ENCODE measurements at regions not wholly inside any gene's neighbourhood (a gene's known extent, or its start where the extent isn't known, plus 50 kb on each side); places are given as distances from the start of the nearest gene placed in this dataset.

- peaks cover 34% of the 10 kb centered on the region for H3K27me3 ChIP-seq (ENCODE audit: low read length)
- POLR2A ChIA-PET (ENCODE audit: unreplicated experiment) = no interaction called here
- H3K9me3 ChIP-seq (ENCODE audit: low read length) = no peaks in the 10 kb centered on the region
- H3K9ac ChIP-seq (ENCODE audit: low read length) = no peak overlapping the region
- H2AFZ ChIP-seq (ENCODE audit: low read length) = no peak overlapping the region
- BruUV-seq (replicated peaks) = no TSS peak
- H3K4me1 ChIP-seq (ENCODE audit: insufficient read depth, low read length) = no peaks in the 10 kb centered on the region
- TF ChIP-seq EZH2phosphoT487 (IDR thresholded peaks at IDR 0.05; ENCODE audit: borderline replicate concordance, low read length) (no peak), EZH2 (IDR thresholded peaks at IDR 0.05; ENCODE audit: low read length, unreplicated experiment) (no peak), CTCF (conservative IDR thresholded peaks at IDR 0.05; ENCODE audit: low read depth, low read length) (no peak)
- intact Hi-C loops (cut with micrococcal nuclease) = no loop called here
- H3K79me2 ChIP-seq (ENCODE audit: low read length) = no peaks in the 10 kb centered on the region
- no peaks in the 10 kb centered on the region for H3K9me2 ChIP-seq (replicated peaks; ENCODE audit: low read length)
- no peaks in the 10 kb centered on the region for H3K36me3 ChIP-seq (ENCODE audit: low read depth, low read length)
- no peak overlapping the region for H3K27ac ChIP-seq (ENCODE audit: low read length)
- DNase-seq = no peak
- no peaks in the 10 kb centered on the region for H4K20me1 ChIP-seq (ENCODE audit: low read length)
- no peak overlapping the region for H3K4me3 ChIP-seq (ENCODE audit: low read length)
- CTCF ChIA-PET = no interaction called here
- no peaks in the 10 kb centered on the region for H3F3A ChIP-seq (ENCODE audit: low read length, unreplicated experiment)
- ATAC-seq = no peak
- H3K4me2 ChIP-seq (ENCODE audit: low read length) = no peak overlapping the region
These were observed 168.0 kb upstream of the PHYHIPL start for GRCh38 chr10:59008452-59008851.

GRCh38 chr10:59011972-59012632 is 164.3 kb upstream of the PHYHIPL start:
- Histone ChIP-seq H3K9me3 (ENCODE audit: low read length) (no peaks in the 10 kb centered on the region), H3K4me2 (ENCODE audit: low read length) (no peak overlapping the region), H4K20me1 (ENCODE audit: low read length) (no peaks in the 10 kb centered on the region), H2AFZ (ENCODE audit: low read length) (no peak overlapping the region), H3K4me3 (ENCODE audit: low read length) (no peak overlapping the region), H3K79me2 (ENCODE audit: low read length) (no peaks in the 10 kb centered on the region), H3K27ac (ENCODE audit: low read length) (no peak overlapping the region), H3K27me3 (ENCODE audit: low read length) (peaks cover 54% of the 10 kb centered on the region), H3K36me3 (ENCODE audit: low read depth, low read length) (no peaks in the 10 kb centered on the region), H3K9ac (ENCODE audit: low read length) (no peak overlapping the region), H3F3A (ENCODE audit: low read length, unreplicated experiment) (no peaks in the 10 kb centered on the region), H3K4me1 (ENCODE audit: insufficient read depth, low read length) (no peaks in the 10 kb centered on the region), H3K9me2 (replicated peaks; ENCODE audit: low read length) (no peaks in the 10 kb centered on the region)
- POLR2A ChIA-PET (ENCODE audit: unreplicated experiment) = no interaction called here
- ATAC-seq = no peak
- intact Hi-C loops (cut with micrococcal nuclease) = no loop called here
- no peak for TF ChIP-seq EZH2 (IDR thresholded peaks at IDR 0.05; ENCODE audit: low read length, unreplicated experiment)
- no peak for TF ChIP-seq EZH2phosphoT487 (IDR thresholded peaks at IDR 0.05; ENCODE audit: borderline replicate concordance, low read length)
- no peak for TF ChIP-seq CTCF (conservative IDR thresholded peaks at IDR 0.05; ENCODE audit: low read depth, low read length)
- BruUV-seq (replicated peaks) = no TSS peak
- DNase-seq = no peak
- CTCF ChIA-PET = no interaction called here

- BruUV-seq (replicated peaks) = no TSS peak
- no peaks in the 10 kb centered on the region for H4K20me1 ChIP-seq (ENCODE audit: low read length)
- CTCF ChIA-PET = no interaction called here
- no peaks in the 10 kb centered on the region for H3K4me1 ChIP-seq (ENCODE audit: insufficient read depth, low read length)
- no peaks in the 10 kb centered on the region for H3F3A ChIP-seq (ENCODE audit: low read length, unreplicated experiment)
- H3K9ac ChIP-seq (ENCODE audit: low read length) = no peak overlapping the region
- H3K4me2 ChIP-seq (ENCODE audit: low read length) = no peak overlapping the region
- H3K4me3 ChIP-seq (ENCODE audit: low read length) = no peak overlapping the region
- H3K9me2 ChIP-seq (replicated peaks; ENCODE audit: low read length) = no peaks in the 10 kb centered on the region
- DNase-seq (no peak), ATAC-seq (no peak)
- no peaks in the 10 kb centered on the region for H3K79me2 ChIP-seq (ENCODE audit: low read length)
- intact Hi-C loops (cut with micrococcal nuclease) = no loop called here
- POLR2A ChIA-PET (ENCODE audit: unreplicated experiment) = no interaction called here
- H3K27me3 ChIP-seq (ENCODE audit: low read length) = peaks cover 54% of the 10 kb centered on the region
- no peak overlapping the region for H2AFZ ChIP-seq (ENCODE audit: low read length)
- no peak for TF ChIP-seq EZH2 (IDR thresholded peaks at IDR 0.05; ENCODE audit: low read length, unreplicated experiment)
- TF ChIP-seq CTCF (conservative IDR thresholded peaks at IDR 0.05; ENCODE audit: low read depth, low read length) = no peak
- TF ChIP-seq EZH2phosphoT487 (IDR thresholded peaks at IDR 0.05; ENCODE audit: borderline replicate concordance, low read length) = no peak
- H3K36me3 ChIP-seq (ENCODE audit: low read depth, low read length) = no peaks in the 10 kb centered on the region
- no peak overlapping the region for H3K27ac ChIP-seq (ENCODE audit: low read length)
- H3K9me3 ChIP-seq (ENCODE audit: low read length) = no peaks in the 10 kb centered on the region
These were observed 163.6 kb upstream of the PHYHIPL start for GRCh38 chr10:59012839-59013238.

Data from PC-3 (cell line).